H1 (cell line): ENCODE measurements at regions not wholly inside any gene's neighbourhood (a gene's known extent, or its start where the extent isn't known, plus 50 kb on each side); places are given as distances from the start of the nearest gene placed in this dataset.

Source experiments
- CTCF ChIA-PET: fragments of 300-600 bp; sonication (Branson Sonifier 250); formaldehyde crosslinking; loops from one replicate; lab custom pipeline; 2021; ENCODE audit not compliant: partially characterized antibody; lab: Charles Lee
- POLR2A ChIA-PET: fragments of 300-600 bp; sonication (Branson Sonifier 250); formaldehyde crosslinking; loops from one replicate; lab custom pipeline; 2021; ENCODE audit warnings: inconsistent platforms; ENCODE audit not compliant: partially characterized antibody; lab: Charles Lee
- DNase-seq, 2 experiments: peaks; one replicate each; pipeline versions ENCODE4 v3.0.0 to v3.0.0-alpha.2; 2010 to 2022; ENCODE audit warnings: low spot score in 2 of 2, low read depth in 1 of 2, mixed read lengths in 1 of 2
- FAIRE-seq: peaks from 2 replicates; lab custom pipeline; 2011; peaks lifted over from hg19 to GRCh38; lab: Jason Lieb, UNC
- H2AFZ ChIP-seq: 2 replicates; pipeline ENCODE4 v1.8.1; 2012; ENCODE audit warnings: low read length, inconsistent platforms
- H2AK5ac ChIP-seq: 2 replicates; pipeline ENCODE4 v1.6.1; 2013; ENCODE audit warnings: low read depth, low read length
- H2BK120ac ChIP-seq: replicated peaks from 2 replicates; pipeline ENCODE3; 2013; ENCODE audit warnings: low read depth, low read length, inconsistent platforms
- H2BK12ac ChIP-seq: 2 replicates; pipeline ENCODE4 v1.6.1; 2013; ENCODE audit warnings: low read depth, low read length
- H2BK15ac ChIP-seq: 2 replicates; pipeline ENCODE4 v1.6.1; 2013; ENCODE audit warnings: low read length
- H2BK20ac ChIP-seq: 2 replicates; pipeline ENCODE4 v1.6.1; 2013; ENCODE audit warnings: low read length
- H2BK5ac ChIP-seq: 2 replicates; pipeline ENCODE4 v1.6.1; 2013; ENCODE audit warnings: low read depth, low read length
- H3K14ac ChIP-seq: 2 replicates; pipeline ENCODE4 v1.6.1; 2013; ENCODE audit warnings: inconsistent platforms; ENCODE audit not compliant: insufficient read length
- H3K18ac ChIP-seq: 2 replicates; pipeline ENCODE4 v1.6.1; 2013; ENCODE audit warnings: low read length; ENCODE audit errors: extremely low read depth
- H3K23ac ChIP-seq: 2 replicates; pipeline ENCODE4 v1.6.1; 2013; ENCODE audit warnings: inconsistent platforms; ENCODE audit not compliant: insufficient read length
- H3K23me2 ChIP-seq: 2 replicates; pipeline ENCODE4 v1.6.1; 2013; ENCODE audit warnings: low read depth, low read length
- H3K27ac ChIP-seq: 2 replicates; pipeline ENCODE4 v1.6.1; 2011; ENCODE audit warnings: low read depth, low read length, inconsistent platforms
- H3K27me3 ChIP-seq, 4 experiments: replicated peaks in 1 of 4; 1 replicate in 1 of 4; 2 replicates in 3 of 4; pipeline versions ENCODE4 v1.6.1 to v1.8.1; 2011 to 2013; ENCODE audit warnings: low read length in 3 of 4, mild to moderate bottlenecking in 3 of 4, inconsistent platforms in 2 of 4, mixed read lengths in 2 of 4, moderate library complexity in 1 of 4; ENCODE audit not compliant: control insufficient read depth in 3 of 4, insufficient read depth in 3 of 4; ENCODE audit errors: extremely low read depth in 1 of 4
- H3K36me3 ChIP-seq, 4 experiments: 2 replicates each; pipeline versions ENCODE4 v1.6.1 to v1.8.1; 2011 to 2013; ENCODE audit warnings: mild to moderate bottlenecking in 4 of 4, low read length in 3 of 4, moderate library complexity in 2 of 4, control low read depth in 1 of 4, inconsistent platforms in 1 of 4; ENCODE audit not compliant: insufficient read depth in 4 of 4, control insufficient read depth in 2 of 4
- H3K4ac ChIP-seq: replicated peaks from 2 replicates; pipeline ENCODE3; 2013; ENCODE audit warnings: low read length, low read depth, mixed read lengths, inconsistent platforms; ENCODE audit not compliant: insufficient read length
- H3K4me1 ChIP-seq, 4 experiments: replicated peaks in 1 of 4; 1 replicate in 1 of 4; 2 replicates in 3 of 4; pipeline versions ENCODE4 v1.6.1 to v1.8.1; 2011 to 2013; ENCODE audit warnings: low read length in 3 of 4, inconsistent platforms in 2 of 4, mixed read lengths in 1 of 4; ENCODE audit not compliant: insufficient read depth in 4 of 4, control insufficient read depth in 3 of 4
- H3K4me2 ChIP-seq, 2 experiments: 2 replicates each; pipeline versions ENCODE4 v1.6.1 to v1.8.1; 2011 to 2013; ENCODE audit warnings: low read depth in 2 of 2, low read length in 2 of 2, control low read depth in 1 of 2, inconsistent platforms in 1 of 2, mild to moderate bottlenecking in 1 of 2; ENCODE audit not compliant: insufficient read depth in 1 of 2
- H3K4me3 ChIP-seq, 4 experiments: fragments of 200-600, 300-600 bp in 1 of 4; sonication (generic), shearing (Covaris generic), sonication (Bioruptor Twin) in 1 of 4; 2 replicates each; pipeline versions ENCODE4 v1.5.1 to v1.8.1; 2011 to 2016; ENCODE audit warnings: low read length in 4 of 4, low read depth in 3 of 4, control low read depth in 2 of 4, inconsistent platforms in 2 of 4, mild to moderate bottlenecking in 2 of 4, mixed read lengths in 1 of 4, moderate library complexity in 1 of 4; ENCODE audit not compliant: insufficient read depth in 2 of 4; ENCODE audit errors: extremely low read depth in 1 of 4
- H3K56ac ChIP-seq: replicated peaks from 2 replicates; pipeline ENCODE3; 2013; ENCODE audit warnings: low read depth, mild to moderate bottlenecking, mixed read lengths, low read length, inconsistent platforms; ENCODE audit not compliant: insufficient read length
- H3K79me1 ChIP-seq: 2 replicates; pipeline ENCODE4 v1.6.1; 2013; ENCODE audit warnings: low read depth, low read length, control low read depth
- H3K79me2 ChIP-seq, 2 experiments: 2 replicates each; pipeline versions ENCODE4 v1.6.1 to v1.8.1; 2012 to 2013; ENCODE audit warnings: low read length in 2 of 2, mild to moderate bottlenecking in 2 of 2, inconsistent platforms in 1 of 2; ENCODE audit not compliant: insufficient read depth in 2 of 2, control insufficient read depth in 1 of 2
- H3K9ac ChIP-seq, 4 experiments: replicated peaks in 1 of 4; 1 replicate in 1 of 4; 2 replicates in 3 of 4; pipeline versions ENCODE4 v1.6.1 to v1.8.1; 2011 to 2013; ENCODE audit warnings: low read depth in 3 of 4, low read length in 3 of 4, control low read depth in 2 of 4, mild to moderate bottlenecking in 2 of 4, moderate library complexity in 2 of 4, inconsistent platforms in 1 of 4; ENCODE audit errors: extremely low read depth in 1 of 4
- H3K9me3 ChIP-seq, 2 experiments: 2 replicates each; pipeline versions ENCODE4 v1.6.1 to v1.8.1; 2012 to 2013; ENCODE audit warnings: mild to moderate bottlenecking in 2 of 2, moderate library complexity in 2 of 2, control low read depth in 1 of 2, inconsistent platforms in 1 of 2, low read depth in 1 of 2, low read length in 1 of 2, mixed read lengths in 1 of 2; ENCODE audit not compliant: insufficient read depth in 2 of 2
- H4K20me1 ChIP-seq, 2 experiments: replicated peaks in 1 of 2; 2 replicates each; pipeline versions ENCODE3 to v1.8.1; 2011 to 2013; ENCODE audit warnings: inconsistent platforms in 2 of 2, low read length in 2 of 2, mild to moderate bottlenecking in 1 of 2; ENCODE audit not compliant: insufficient read depth in 2 of 2, control insufficient read depth in 1 of 2
- H4K5ac ChIP-seq: 2 replicates; pipeline ENCODE4 v1.6.1; 2013; ENCODE audit warnings: low read length, low read depth, mixed read lengths, inconsistent platforms; ENCODE audit not compliant: insufficient read length
- H4K8ac ChIP-seq: 2 replicates; pipeline ENCODE4 v1.8.0; 2013; ENCODE audit warnings: mild to moderate bottlenecking, moderate library complexity, low read length, inconsistent platforms; ENCODE audit not compliant: insufficient read depth; ENCODE audit errors: extremely low read depth
- H4K91ac ChIP-seq: replicated peaks from 2 replicates; pipeline ENCODE3; 2013; ENCODE audit warnings: low read length, mixed read lengths, inconsistent platforms; ENCODE audit not compliant: insufficient read length
- BRCA1 ChIP-seq: IDR thresholded peaks from 2 replicates; pipeline ENCODE4 v1.6.1; 2012; ENCODE audit warnings: low read depth, low read length, improper control_type of control experiment
- WGBS, 2 experiments: shearing (Covaris generic) in 1 of 2; methylation state at CpG; one replicate each; pipeline versions ENCODE4 v1.1.6 to v1.1.7; 2013 to 2015; ENCODE audit warnings: low lambda C conversion rate in 2 of 2, mixed read lengths in 2 of 2, inconsistent platforms in 1 of 2, low coverage in 1 of 2, missing lambda C conversion rate in 1 of 2; ENCODE audit not compliant: insufficient replicate concordance in 2 of 2, insufficient coverage in 1 of 2, insufficient read length in 1 of 2; ENCODE audit errors: extremely low coverage in 1 of 2, missing lambda C conversion rate in 1 of 2; 5-methylcytosine and 5-hydroxymethylcytosine counted together

DNA sequence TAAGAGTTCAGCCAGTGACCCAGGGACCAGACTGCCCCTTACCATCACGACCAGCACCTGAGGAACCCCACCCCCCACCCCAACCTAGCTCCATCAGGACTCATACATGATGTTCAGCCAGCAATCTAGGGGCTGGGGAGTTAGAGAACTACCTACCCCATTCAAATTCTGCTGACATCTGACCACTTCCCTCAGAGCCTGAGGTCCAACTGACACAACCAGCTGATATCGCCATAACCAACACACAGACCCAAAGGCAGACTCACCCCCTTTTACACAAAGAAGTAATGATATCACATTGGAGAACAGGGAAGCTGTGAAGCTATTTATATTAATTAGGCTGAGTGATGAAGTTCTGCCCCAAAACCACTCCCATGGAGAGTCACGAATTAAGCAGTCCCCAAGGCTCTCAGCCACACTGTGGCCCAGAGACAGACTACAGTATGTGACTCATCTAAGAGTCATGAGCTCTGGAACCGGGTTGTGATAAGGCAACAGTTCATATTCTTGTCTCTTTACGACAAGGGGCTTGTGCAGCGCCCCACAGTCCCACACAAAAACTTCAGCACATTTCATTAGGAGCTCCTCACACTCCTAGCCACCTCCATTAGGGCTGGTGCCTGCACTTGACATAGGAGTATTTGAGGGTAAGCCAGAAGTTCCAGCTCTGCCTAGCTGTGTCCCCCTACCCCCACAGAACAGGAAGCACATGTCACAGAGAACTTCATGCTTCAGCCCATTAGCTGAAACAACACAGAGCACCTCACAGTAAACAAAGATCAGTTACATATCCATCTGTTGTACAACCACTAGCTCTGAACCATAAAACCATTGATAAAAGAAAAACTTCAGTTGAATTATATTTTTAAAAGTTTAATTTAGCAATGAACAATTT lies 184.7 kb upstream of the ZCCHC13 start:
- no peak overlapping the region for H3K4me3 ChIP-seq
- no peak overlapping the region for H3K9ac ChIP-seq
- WGBS, 2 experiments = 87% methylated on average over 6 of the region's 6 CpGs; no CpG with 5 or more reads in 1 of the 2 experiments
- no peak overlapping the region for H3K56ac ChIP-seq
- H3K79me2 ChIP-seq = no peaks in the 10 kb centered on the region
- H3K79me1 ChIP-seq = no peaks in the 10 kb centered on the region
- H2BK20ac ChIP-seq = no peak overlapping the region
- no peak overlapping the region for H4K91ac ChIP-seq
- H2BK15ac ChIP-seq = no peak overlapping the region
- no peaks in the 10 kb centered on the region for H3K23me2 ChIP-seq
- H2AFZ ChIP-seq = no peak overlapping the region
- no peak overlapping the region for H3K4me2 ChIP-seq
- no peaks in the 10 kb centered on the region for H3K4me1 ChIP-seq
- POLR2A ChIA-PET = interaction anchor here (1.3 kb wide), 1 partner anchor 14 kb away, joined by 6 read pairs; no protein-coding TSS in a partner anchor
- no peaks in the 10 kb centered on the region for H3K27me3 ChIP-seq
- no peaks in the 10 kb centered on the region for H3K9me3 ChIP-seq
- H4K8ac ChIP-seq = no peak overlapping the region
- H2BK120ac ChIP-seq = no peak overlapping the region
- H3K4ac ChIP-seq = no peak overlapping the region
- no peak overlapping the region for H2BK12ac ChIP-seq
- H3K14ac ChIP-seq = no peak overlapping the region
- H4K20me1 ChIP-seq = no peaks in the 10 kb centered on the region
- no peak overlapping the region for H2BK5ac ChIP-seq
- H3K18ac ChIP-seq = no peak overlapping the region
- H4K5ac ChIP-seq = no peak overlapping the region
- no peak for DNase-seq
- TF ChIP-seq BRCA1 = no peak
- no peak overlapping the region for H3K23ac ChIP-seq
- H3K36me3 ChIP-seq = peaks cover 0 to 5% (median 0%) of the 10 kb centered on the region in 4 experiments; a peak in 1 of 8 replicates
- no peak for FAIRE-seq
- no peak overlapping the region for H3K27ac ChIP-seq
- CTCF ChIA-PET = interaction anchor here (0.8 to 1.5 kb wide), 2 partner anchors 11 to 14 kb away, joined by 3 to 7 read pairs; no protein-coding TSS in a partner anchor
- H2AK5ac ChIP-seq = no peak overlapping the region
